Right kidney (tissue), 1 donor: ENCODE measurements at regions not wholly inside any gene's neighbourhood (a gene's known extent, or its start where the extent isn't known, plus 50 kb on each side); places are given as distances from the start of the nearest gene placed in this dataset.
A peak's percentile ranks its signal among the peaks of the same experiment; 100 is the strongest.

Experiments used
- DNase-seq: peaks from one replicate; pipeline ENCODE4 v3.0.0-alpha.2; 2016

GRCh38 chr5:15447209-15447608 is 52.8 kb upstream of the FBXL7 start:
- DNase-seq = no peak

GRCh38 chr5:15446552-15446951 is 53.4 kb upstream of the FBXL7 start:
- no peak for DNase-seq

DNA sequence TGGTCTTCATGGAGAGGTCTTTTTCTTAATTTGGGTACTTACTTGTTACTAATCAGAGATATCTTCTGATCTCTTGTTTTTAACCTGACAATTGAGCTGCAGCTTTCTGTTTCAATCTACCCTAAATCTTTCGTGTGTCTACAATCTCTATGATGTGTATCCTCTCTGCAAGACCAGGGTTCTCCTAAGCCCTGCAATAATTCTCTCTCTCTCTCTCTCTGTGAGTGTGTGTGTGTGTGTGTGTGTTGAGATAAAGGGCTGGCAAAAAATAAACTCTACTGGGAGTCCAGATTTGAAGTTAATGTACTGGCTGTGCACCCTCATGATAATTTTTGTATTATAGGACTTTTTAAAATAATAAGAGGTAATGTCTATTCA is 57.8 kb upstream of the FBXL7 start:
- no peak for DNase-seq

GRCh38 chr5:15441433-15442192 is 58.4 kb upstream of the FBXL7 start:
- DNase-seq = no peak

DNA sequence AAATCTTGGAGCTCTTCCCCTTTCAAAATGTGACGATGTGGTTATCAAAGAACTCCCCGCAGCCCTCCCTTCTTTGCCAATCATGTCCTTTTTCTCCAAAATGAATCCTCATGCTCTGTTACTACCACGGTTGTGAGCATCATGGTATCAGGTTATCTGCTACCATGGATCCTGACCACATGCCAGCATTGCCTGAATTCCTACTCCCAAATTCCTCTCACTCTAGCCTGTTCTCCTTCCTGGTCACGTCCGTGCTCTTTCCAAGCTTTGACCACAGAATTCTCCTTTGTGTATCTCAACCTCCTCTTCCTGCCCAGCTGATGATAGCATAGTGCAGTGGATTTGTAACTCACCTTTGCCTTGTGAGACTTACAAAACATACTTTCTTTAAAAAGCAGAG is 59.5 kb upstream of the FBXL7 start:
- no peak for DNase-seq

DNA sequence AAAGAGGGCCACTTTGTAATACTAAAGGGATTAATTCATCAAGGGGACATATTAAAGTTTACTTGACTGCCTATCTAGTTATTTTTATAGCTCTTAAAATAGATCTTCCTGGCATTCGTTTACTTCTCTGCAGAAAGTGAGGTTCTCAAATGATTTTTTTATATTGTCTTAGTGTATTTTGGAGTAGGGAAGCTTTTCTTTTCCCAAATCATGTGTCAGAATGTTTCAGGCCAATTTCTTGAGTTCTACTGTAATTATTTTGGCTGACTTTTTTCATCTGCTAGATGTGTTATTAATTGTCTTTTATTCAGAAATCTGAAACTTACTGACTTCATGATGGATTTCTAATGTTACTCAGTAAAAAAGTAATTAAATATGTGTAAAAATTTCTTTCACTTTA is 60.2 kb upstream of the FBXL7 start:
- DNase-seq = no peak

DNA sequence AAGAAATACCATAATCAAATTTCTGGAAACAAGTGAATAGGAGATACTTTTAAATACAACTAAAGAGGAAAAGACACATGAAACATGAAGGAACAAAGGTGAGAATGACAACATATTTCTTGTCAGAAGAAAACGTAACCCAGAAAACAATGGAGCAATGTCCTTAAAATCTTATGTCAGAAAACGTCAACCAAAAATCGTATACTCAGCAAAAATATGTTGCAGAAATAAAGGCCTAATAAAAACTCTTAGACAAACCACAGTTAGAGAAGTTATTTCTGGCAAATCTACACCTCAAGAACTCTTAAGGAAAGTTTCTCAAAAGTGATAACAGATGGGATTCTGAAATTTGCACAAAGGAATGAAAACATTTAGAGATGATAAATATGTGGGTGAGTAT is 66.3 kb upstream of the FBXL7 start:
- no peak for DNase-seq

GRCh38 chr5:15431923-15432322 is 68.1 kb upstream of the FBXL7 start:
- DNase-seq = no peak

DNA sequence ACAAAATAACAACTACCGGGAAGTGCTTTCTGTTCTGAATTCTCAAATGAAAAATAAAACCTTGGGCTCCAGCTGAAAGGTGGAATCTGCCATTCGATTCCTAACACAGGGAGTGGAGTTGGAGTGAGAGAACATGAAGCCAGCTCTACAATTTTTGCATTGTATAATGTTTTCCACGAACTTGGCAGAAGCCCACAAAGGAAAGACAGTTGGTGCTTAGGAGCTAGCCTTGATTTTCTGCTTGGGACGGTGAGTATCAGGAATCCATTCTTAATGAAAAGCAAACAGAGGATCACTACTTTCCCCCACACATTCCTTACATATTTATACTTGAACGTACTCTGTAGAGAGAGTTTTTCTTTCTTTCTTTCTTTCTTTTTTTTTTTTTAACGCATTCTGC is 74.2 kb upstream of the FBXL7 start:
- DNase-seq = peak; percentile 25

DNA sequence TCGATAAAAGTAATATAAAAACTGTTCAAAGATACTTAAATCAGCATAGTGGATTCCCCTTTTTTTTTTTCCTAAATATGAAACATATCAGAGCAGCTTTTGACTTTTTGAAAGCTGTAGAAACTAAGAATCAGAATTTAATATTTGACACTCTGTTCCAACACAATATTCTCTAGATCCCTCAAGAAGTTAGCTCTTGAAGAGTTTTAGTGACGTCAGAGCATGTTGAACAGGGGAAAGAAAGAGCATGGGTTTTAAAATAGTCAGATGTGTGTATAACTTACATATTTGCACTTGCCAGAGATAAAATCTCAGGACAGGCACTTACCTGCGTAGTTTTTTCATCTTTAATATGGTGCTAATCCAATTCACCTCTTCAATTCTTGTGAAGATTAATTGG is 75.2 kb upstream of the FBXL7 start:
- no peak for DNase-seq

- DNase-seq = no peak
Measured at GRCh38 chr5:15421921-15422412, 78.0 kb upstream of the FBXL7 start.

DNA sequence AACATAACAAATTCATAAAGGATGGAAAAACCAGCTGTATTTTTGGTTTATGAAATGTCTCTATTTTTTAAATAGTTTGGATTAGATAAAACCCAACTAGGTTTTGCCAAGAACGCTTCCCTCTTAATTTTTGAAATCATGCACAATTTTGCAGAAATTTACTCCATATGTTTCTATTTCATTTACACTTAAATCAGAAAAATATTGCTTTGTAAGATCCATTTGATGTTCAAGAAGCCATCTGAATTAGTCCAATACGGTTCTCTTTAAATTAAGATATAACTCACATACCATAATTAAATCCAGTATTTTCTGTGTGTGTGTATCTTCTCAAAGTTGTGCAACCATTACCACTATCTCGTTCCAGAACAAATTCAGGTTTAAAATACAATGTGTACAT is 78.6 kb upstream of the FBXL7 start:
- no peak for DNase-seq

GRCh38 chr5:15420201-15420600 is 79.8 kb upstream of the FBXL7 start:
- DNase-seq = no peak

DNA sequence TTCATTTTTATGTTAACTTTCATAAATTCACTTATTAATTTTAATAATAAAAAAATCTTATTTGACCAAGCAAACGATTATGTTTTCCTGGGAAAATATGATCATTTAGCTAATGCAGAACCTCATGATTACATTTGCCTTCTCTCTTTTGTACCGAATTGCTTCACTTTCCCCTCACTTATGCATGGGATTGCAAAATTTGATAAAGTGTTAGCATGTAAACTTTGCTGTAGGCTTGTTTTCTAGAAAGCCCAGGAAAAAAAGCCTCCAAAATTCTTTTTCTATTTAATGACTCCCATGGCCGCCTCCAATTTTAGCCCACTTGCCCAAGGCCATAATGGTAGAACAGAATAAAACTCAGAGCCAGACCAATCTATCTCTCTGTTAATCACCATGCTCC is 82.8 kb upstream of the FBXL7 start:
- DNase-seq = no peak

- DNase-seq = no peak
Measured at GRCh38 chr5:15406478-15406877, 93.5 kb upstream of the FBXL7 start.

- no peak for DNase-seq
Measured at GRCh38 chr5:15393146-15393545, 106.8 kb upstream of the FBXL7 start.

- no peak for DNase-seq
Measured at GRCh38 chr5:15391704-15392397, 108.1 kb upstream of the FBXL7 start.

- DNase-seq = no peak
Measured at GRCh38 chr5:15388866-15389265, 111.1 kb upstream of the FBXL7 start.

GRCh38 chr5:15387931-15388524 is 112.0 kb upstream of the FBXL7 start:
- no peak for DNase-seq

DNA sequence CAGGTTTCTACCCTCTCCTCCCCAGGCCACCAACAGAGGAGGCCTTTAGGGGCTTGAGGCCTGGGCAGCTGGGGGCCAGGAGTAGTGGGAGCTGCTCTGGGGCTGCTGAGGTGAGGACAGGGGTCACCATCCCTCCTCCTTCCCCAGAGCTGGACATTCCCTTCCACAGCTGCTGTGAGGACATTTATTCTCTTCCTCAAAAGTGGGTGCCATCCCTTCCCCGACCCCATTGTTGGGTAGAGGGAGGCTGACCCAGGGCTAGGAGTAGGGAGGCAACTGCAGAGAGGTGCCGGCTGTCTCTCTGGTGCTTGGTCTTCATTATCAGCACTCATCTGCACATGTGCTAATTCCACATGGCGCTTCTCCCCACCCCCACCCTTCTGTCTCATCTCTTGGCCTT is 113.9 kb upstream of the FBXL7 start:
- no peak for DNase-seq

GRCh38 chr5:15385553-15385952 is 114.4 kb upstream of the FBXL7 start:
- DNase-seq = no peak

- DNase-seq = no peak
Measured at GRCh38 chr5:15385037-15385436, 114.9 kb upstream of the FBXL7 start.

GRCh38 chr5:15384581-15384980 is 115.4 kb upstream of the FBXL7 start:
- no peak for DNase-seq

DNA sequence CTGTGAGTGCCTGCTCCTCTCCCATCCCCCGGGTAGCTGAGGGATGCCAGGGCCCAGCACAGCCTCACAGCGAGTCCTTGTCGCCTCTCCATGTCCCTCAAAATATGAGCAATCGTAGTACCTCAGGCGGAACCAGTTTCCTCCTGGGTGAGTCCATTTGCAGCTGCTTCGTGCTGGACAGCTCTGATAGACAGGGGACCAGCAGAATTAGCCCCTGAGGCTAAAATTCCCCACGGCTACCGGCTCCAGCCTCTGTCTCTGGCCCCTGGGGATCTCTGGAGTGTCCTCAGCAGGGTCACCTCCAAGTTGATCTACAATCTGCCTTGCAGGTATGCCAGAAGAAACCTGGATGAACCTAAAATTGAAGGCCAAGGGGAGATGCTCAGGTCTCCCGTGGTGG is 115.8 kb upstream of the FBXL7 start:
- no peak for DNase-seq
